ENCODE measurements at regions not wholly inside any gene's neighbourhood (a gene's known extent, or its start where the extent isn't known, plus 50 kb on each side); places are given as distances from the start of the nearest gene placed in this dataset.
"Not testable (repeated sequence)": the region's sequence is repeated elsewhere in the genome, so short reads cannot be mapped to it uniquely, and the experiment has no call there.

GRCh38 chr1:56107275-56107638 lies 472.1 kb downstream of the PLPP3 start:
- peaks cover 40% of the 10 kb centered on the region for H3K27me3 Mint-ChIP-seq
- no peak for ATAC-seq
- H3K9me3 Mint-ChIP-seq: peaks cover 7% of the 10 kb centered on the region
- no peak overlapping the region for H3K27ac Mint-ChIP-seq
- H3K4me3 Mint-ChIP-seq: no peak overlapping the region
- H3K36me3 Mint-ChIP-seq: peaks cover 4% of the 10 kb centered on the region
- no peaks in the 10 kb centered on the region for H3K4me1 Mint-ChIP-seq

- H3K36me3 Mint-ChIP-seq: peaks cover 4% of the 10 kb centered on the region
- H3K27ac Mint-ChIP-seq: no peak overlapping the region
- no peak for ATAC-seq
- H3K9me3 Mint-ChIP-seq: peaks cover 7% of the 10 kb centered on the region
- H3K4me3 Mint-ChIP-seq: no peak overlapping the region
- peaks cover 37% of the 10 kb centered on the region for H3K27me3 Mint-ChIP-seq
- no peaks in the 10 kb centered on the region for H3K4me1 Mint-ChIP-seq
These were observed 472.7 kb downstream of the PLPP3 start for GRCh38 chr1:56106531-56107274.

GRCh38 chr1:56105397-56105796 lies 474.0 kb downstream of the PLPP3 start:
- Mint-ChIP-seq H3K9me3 (peaks cover 7% of the 10 kb centered on the region), H3K27ac (no peak overlapping the region), H3K36me3 (peaks cover 4% of the 10 kb centered on the region), H3K4me1 (no peaks in the 10 kb centered on the region), H3K27me3 (peaks cover 32% of the 10 kb centered on the region), H3K4me3 (no peak overlapping the region)
- no peak for ATAC-seq

GRCh38 chr1:56099766-56100265 lies 479.5 kb downstream of the PLPP3 start:
- H3K36me3 Mint-ChIP-seq: peaks cover 4% of the 10 kb centered on the region
- no peak for ATAC-seq
- peaks cover 4% of the 10 kb centered on the region for H3K9me3 Mint-ChIP-seq
- H3K4me1 Mint-ChIP-seq: no peaks in the 10 kb centered on the region
- no peak overlapping the region for H3K27ac Mint-ChIP-seq
- H3K4me3 Mint-ChIP-seq: no peak overlapping the region
- H3K27me3 Mint-ChIP-seq: peaks cover 10% of the 10 kb centered on the region

- no peak overlapping the region for H3K4me3 Mint-ChIP-seq
- H3K4me1 Mint-ChIP-seq: no peaks in the 10 kb centered on the region
- H3K36me3 Mint-ChIP-seq: peaks cover 1% of the 10 kb centered on the region
- H3K9me3 Mint-ChIP-seq: peaks cover under 1% of the 10 kb centered on the region
- no peak for ATAC-seq
- no peak overlapping the region for H3K27ac Mint-ChIP-seq
- H3K27me3 Mint-ChIP-seq: peaks cover 8% of the 10 kb centered on the region
These were observed 480.4 kb downstream of the PLPP3 start for GRCh38 chr1:56098946-56099345.

- ATAC-seq: no peak
- Mint-ChIP-seq H3K27me3 (peaks cover 8% of the 10 kb centered on the region), H3K27ac (no peak overlapping the region), H3K36me3 (no peaks in the 10 kb centered on the region), H3K4me3 (no peak overlapping the region), H3K9me3 (no peaks in the 10 kb centered on the region), H3K4me1 (no peaks in the 10 kb centered on the region)
These were observed 481.6 kb downstream of the PLPP3 start for GRCh38 chr1:56097713-56098112.

GRCh38 chr1:56095696-56096665 lies 483.4 kb downstream of the PLPP3 start:
- Mint-ChIP-seq H3K36me3 (no peaks in the 10 kb centered on the region), H3K27ac (no peak overlapping the region), H3K4me3 (no peak overlapping the region), H3K9me3 (no peaks in the 10 kb centered on the region), H3K27me3 (peaks cover 6% of the 10 kb centered on the region), H3K4me1 (no peaks in the 10 kb centered on the region)
- ATAC-seq: no peak

- Mint-ChIP-seq H3K27ac (no peak overlapping the region), H3K27me3 (no peaks in the 10 kb centered on the region), H3K4me1 (no peaks in the 10 kb centered on the region), H3K4me3 (no peak overlapping the region), H3K9me3 (no peaks in the 10 kb centered on the region), H3K36me3 (no peaks in the 10 kb centered on the region)
- no peak for ATAC-seq
These were observed 485.2 kb downstream of the PLPP3 start for GRCh38 chr1:56094168-56094567.

- ATAC-seq: no peak
- Mint-ChIP-seq H3K4me1 (no peaks in the 10 kb centered on the region), H3K4me3 (no peak overlapping the region), H3K9me3 (peaks cover 3% of the 10 kb centered on the region), H3K27me3 (no peaks in the 10 kb centered on the region), H3K27ac (no peak overlapping the region), H3K36me3 (no peaks in the 10 kb centered on the region)
These were observed 486.4 kb downstream of the PLPP3 start for GRCh38 chr1:56092684-56093570.

- not testable (repeated sequence) for H3K9me3 Mint-ChIP-seq, ATAC-seq, H3K4me3 Mint-ChIP-seq, H3K36me3 Mint-ChIP-seq, H3K4me1 Mint-ChIP-seq, H3K27ac Mint-ChIP-seq, H3K27me3 Mint-ChIP-seq
These were observed 489.5 kb downstream of the PLPP3 start for GRCh38 chr1:56089826-56090225.

GRCh38 chr1:56084246-56084645 lies 495.1 kb downstream of the PLPP3 start:
- no peaks in the 10 kb centered on the region for H3K36me3 Mint-ChIP-seq
- no peaks in the 10 kb centered on the region for H3K4me1 Mint-ChIP-seq
- no peak overlapping the region for H3K4me3 Mint-ChIP-seq
- no peak overlapping the region for H3K27ac Mint-ChIP-seq
- ATAC-seq: no peak
- H3K27me3 Mint-ChIP-seq: peaks cover 9% of the 10 kb centered on the region
- peaks cover 3% of the 10 kb centered on the region for H3K9me3 Mint-ChIP-seq

- Mint-ChIP-seq H3K27ac (no peak overlapping the region), H3K27me3 (peaks cover 9% of the 10 kb centered on the region), H3K36me3 (no peaks in the 10 kb centered on the region), H3K4me3 (no peak overlapping the region), H3K9me3 (no peaks in the 10 kb centered on the region), H3K4me1 (no peaks in the 10 kb centered on the region)
- ATAC-seq: no peak
These were observed 497.6 kb downstream of the PLPP3 start for GRCh38 chr1:56081736-56082135.

- Mint-ChIP-seq H3K9me3 (no peaks in the 10 kb centered on the region), H3K4me1 (no peaks in the 10 kb centered on the region), H3K4me3 (no peak overlapping the region), H3K27ac (no peak overlapping the region), H3K27me3 (peaks cover 9% of the 10 kb centered on the region), H3K36me3 (no peaks in the 10 kb centered on the region)
- ATAC-seq: no peak
These were observed 498.2 kb downstream of the PLPP3 start for GRCh38 chr1:56081173-56081572.

- no peaks in the 10 kb centered on the region for H3K36me3 Mint-ChIP-seq
- no peaks in the 10 kb centered on the region for H3K9me3 Mint-ChIP-seq
- no peak overlapping the region for H3K27ac Mint-ChIP-seq
- H3K4me1 Mint-ChIP-seq: no peaks in the 10 kb centered on the region
- H3K27me3 Mint-ChIP-seq: peaks cover 9% of the 10 kb centered on the region
- no peak overlapping the region for H3K4me3 Mint-ChIP-seq
- no peak for ATAC-seq
These were observed 499.2 kb downstream of the PLPP3 start for GRCh38 chr1:56080123-56080522.

- no peak overlapping the region for H3K4me3 Mint-ChIP-seq
These were observed 500.0 kb downstream of the PLPP3 start for GRCh38 chr1:56079391-56079790.

More at GRCh38 chr1:56079391-56079790, 500.0 kb downstream of the PLPP3 start:
- Mint-ChIP-seq H3K27me3 (peaks cover 9% of the 10 kb centered on the region), H3K4me1 (no peaks in the 10 kb centered on the region), H3K36me3 (no peaks in the 10 kb centered on the region), H3K27ac (no peak overlapping the region), H3K9me3 (no peaks in the 10 kb centered on the region)
- no peak for ATAC-seq
